Nephron (organoid): ENCODE measurements at regions not wholly inside any gene's neighbourhood (a gene's known extent, or its start where the extent isn't known, plus 50 kb on each side); places are given as distances from the start of the nearest gene placed in this dataset.

Experiments
- H3K27ac Mint-ChIP-seq, 3 experiments: 2 replicates each; pipeline ENCODE4 v1.8.0; 2020; ENCODE audit warnings: mixed read lengths in 3 of 3, mild to moderate bottlenecking in 2 of 3, moderate library complexity in 1 of 3
- H3K27me3 Mint-ChIP-seq: 2 replicates; pipeline ENCODE4 v1.8.0; 2021; ENCODE audit warnings: low read depth, mild to moderate bottlenecking, moderate library complexity, mixed read lengths
- H3K36me3 Mint-ChIP-seq: 2 replicates; pipeline ENCODE4 v1.8.0; 2020; ENCODE audit warnings: low read depth, mixed read lengths
- H3K4me1 Mint-ChIP-seq: 2 replicates; pipeline ENCODE4 v1.8.0; 2020; ENCODE audit warnings: mixed read lengths
- H3K4me3 Mint-ChIP-seq, 3 experiments: 2 replicates each; pipeline ENCODE4 v1.8.0; 2020; ENCODE audit warnings: mild to moderate bottlenecking in 3 of 3, mixed read lengths in 3 of 3, moderate library complexity in 2 of 3
- H3K9me3 Mint-ChIP-seq: 2 replicates; pipeline ENCODE4 v1.8.0; 2020; ENCODE audit warnings: mixed read lengths
- TF ChIP-seq, protein P1 (sequence below), 3 experiments: fragments of 200-600 bp; sonication (generic); IDR thresholded peaks; one replicate each; pipeline ENCODE4 v1.5.0; 2021; ENCODE audit warnings: antibody characterized with exemption in 3 of 3; ENCODE audit not compliant: unreplicated experiment in 3 of 3

DNA sequence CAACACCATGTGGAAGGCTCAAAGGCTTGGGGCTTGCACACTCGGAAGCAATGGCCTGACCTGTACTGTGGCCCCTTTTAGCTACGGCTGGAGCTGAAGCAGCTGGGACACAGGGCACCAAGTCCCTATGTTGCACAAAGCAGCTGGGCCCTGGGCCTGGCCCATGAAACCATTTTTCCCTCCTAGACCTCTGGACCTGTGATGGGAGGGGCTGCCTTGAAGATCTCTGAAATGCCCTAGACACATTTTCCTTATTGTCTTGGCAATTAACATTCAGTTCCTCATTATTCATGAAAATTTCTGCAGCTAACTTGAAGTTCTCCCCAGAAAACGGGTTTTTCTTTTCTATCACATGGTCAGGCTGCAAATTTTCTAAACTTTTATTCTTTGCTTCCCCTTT lies 85.6 kb upstream of the ALDH1A3 start:
- TF ChIP-seq, protein P1, sequence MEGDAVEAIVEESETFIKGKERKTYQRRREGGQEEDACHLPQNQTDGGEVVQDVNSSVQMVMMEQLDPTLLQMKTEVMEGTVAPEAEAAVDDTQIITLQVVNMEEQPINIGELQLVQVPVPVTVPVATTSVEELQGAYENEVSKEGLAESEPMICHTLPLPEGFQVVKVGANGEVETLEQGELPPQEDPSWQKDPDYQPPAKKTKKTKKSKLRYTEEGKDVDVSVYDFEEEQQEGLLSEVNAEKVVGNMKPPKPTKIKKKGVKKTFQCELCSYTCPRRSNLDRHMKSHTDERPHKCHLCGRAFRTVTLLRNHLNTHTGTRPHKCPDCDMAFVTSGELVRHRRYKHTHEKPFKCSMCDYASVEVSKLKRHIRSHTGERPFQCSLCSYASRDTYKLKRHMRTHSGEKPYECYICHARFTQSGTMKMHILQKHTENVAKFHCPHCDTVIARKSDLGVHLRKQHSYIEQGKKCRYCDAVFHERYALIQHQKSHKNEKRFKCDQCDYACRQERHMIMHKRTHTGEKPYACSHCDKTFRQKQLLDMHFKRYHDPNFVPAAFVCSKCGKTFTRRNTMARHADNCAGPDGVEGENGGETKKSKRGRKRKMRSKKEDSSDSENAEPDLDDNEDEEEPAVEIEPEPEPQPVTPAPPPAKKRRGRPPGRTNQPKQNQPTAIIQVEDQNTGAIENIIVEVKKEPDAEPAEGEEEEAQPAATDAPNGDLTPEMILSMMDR (IDR thresholded peaks at IDR 0.05; ENCODE audit: unreplicated experiment in 3 of 3), result no peak
- Mint-ChIP-seq H3K36me3 (no peaks in the 10 kb centered on the region), H3K4me3 (no peak overlapping the region), H3K4me1 (no peaks in the 10 kb centered on the region), H3K9me3 (peaks cover 9% of the 10 kb centered on the region), H3K27me3 (peaks cover 4% of the 10 kb centered on the region), H3K27ac (no peak overlapping the region)

DNA sequence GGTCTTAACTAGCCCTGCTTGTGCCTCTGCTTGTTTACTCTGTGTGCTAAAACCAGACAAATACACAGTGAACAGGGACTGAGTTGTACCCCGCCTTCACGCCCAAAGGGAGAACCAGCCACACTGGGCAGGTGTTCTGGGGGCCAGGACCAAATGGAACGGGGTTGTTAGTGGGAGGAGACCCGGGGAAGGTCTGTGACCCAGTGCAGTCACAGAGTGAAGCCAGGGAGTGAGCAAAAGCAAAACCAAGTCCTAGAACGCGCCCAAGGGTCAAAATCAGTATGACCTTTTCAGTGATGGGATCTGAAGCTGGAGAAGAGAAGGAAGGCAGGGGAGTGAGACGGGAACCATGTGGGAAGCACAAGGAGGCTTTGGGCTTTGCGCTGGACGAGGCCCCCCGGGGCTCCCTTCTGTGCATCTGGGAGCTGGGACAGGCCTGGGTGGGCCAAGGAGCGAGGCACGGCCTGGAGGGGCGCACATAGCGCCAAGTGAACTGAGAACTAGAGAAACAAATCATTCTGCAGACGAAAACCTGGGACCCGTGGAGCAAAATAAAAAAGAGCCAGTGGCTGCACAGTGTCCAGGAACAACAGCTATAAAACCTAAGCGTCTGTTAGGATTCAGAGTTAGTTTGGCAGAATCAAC lies 78.3 kb upstream of the ALDH1A3 start:
- TF ChIP-seq, protein P1 (IDR thresholded peaks at IDR 0.05; ENCODE audit: unreplicated experiment in 3 of 3), result no peak
- H3K9me3 Mint-ChIP-seq, result peaks cover 20% of the 10 kb centered on the region
- H3K4me3 Mint-ChIP-seq, result no peak overlapping the region
- no peaks in the 10 kb centered on the region for H3K27me3 Mint-ChIP-seq
- no peaks in the 10 kb centered on the region for H3K4me1 Mint-ChIP-seq
- no peak overlapping the region for H3K27ac Mint-ChIP-seq
- no peaks in the 10 kb centered on the region for H3K36me3 Mint-ChIP-seq

DNA sequence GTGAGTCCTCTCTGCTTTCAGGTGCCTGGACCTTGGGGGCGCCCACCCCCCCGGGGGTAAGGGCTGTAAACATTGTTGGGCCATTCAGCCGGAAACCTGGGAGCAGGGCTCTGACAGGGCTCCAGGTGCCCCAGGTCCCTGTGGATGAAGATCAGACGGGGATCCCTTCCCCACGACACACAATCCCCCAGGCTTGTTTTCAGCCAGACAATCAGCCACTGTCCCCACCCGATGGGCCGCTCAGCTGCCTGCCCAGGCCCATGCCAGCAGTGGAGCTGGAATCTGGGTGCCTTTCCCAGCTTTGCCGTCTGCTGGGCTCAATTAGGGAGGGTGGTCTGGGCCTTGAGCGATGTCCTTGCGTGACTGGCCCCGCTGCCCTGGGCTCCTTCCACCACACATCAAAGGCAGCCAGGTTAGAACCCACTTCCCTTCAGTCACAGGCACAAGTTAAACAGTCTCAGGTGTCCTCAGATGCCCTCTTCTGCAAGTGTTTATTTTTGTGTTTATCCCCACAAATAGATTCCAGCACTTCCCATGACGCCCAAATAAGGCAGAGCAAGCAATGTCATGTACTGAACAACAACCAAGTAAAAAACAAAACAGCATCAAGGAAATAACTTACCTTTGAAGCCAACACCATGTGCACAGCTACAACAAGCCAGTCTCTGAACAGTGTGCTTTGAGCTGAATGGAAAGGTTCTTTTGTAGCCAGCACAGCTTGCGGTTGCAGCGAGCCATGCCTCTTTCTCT lies 77.0 kb upstream of the ALDH1A3 start:
- TF ChIP-seq, protein P1 (IDR thresholded peaks at IDR 0.05; ENCODE audit: unreplicated experiment in 3 of 3), result no peak
- no peaks in the 10 kb centered on the region for H3K27me3 Mint-ChIP-seq
- no peak overlapping the region for H3K4me3 Mint-ChIP-seq
- no peaks in the 10 kb centered on the region for H3K36me3 Mint-ChIP-seq
- no peaks in the 10 kb centered on the region for H3K4me1 Mint-ChIP-seq
- no peak overlapping the region for H3K27ac Mint-ChIP-seq
- peaks cover 20% of the 10 kb centered on the region for H3K9me3 Mint-ChIP-seq

DNA sequence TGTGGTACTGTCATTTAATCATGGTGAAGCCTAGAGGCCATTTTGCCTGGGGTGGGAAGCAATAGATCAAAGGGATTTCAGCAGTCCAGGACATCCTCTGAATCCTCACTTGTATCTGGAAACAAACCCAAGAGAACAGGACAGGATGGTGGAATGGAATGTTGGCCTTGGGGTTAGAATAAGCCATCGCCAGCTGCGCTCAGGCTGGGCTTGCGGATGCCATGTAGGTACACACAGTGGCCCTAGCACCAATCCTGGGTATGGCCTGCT lies 76.5 kb upstream of the ALDH1A3 start:
- TF ChIP-seq, protein P1 (IDR thresholded peaks at IDR 0.05; ENCODE audit: unreplicated experiment in 3 of 3), result no peak
- Mint-ChIP-seq H3K9me3 (peaks cover 18% of the 10 kb centered on the region), H3K27me3 (no peaks in the 10 kb centered on the region), H3K27ac (no peak overlapping the region), H3K36me3 (no peaks in the 10 kb centered on the region), H3K4me3 (no peak overlapping the region), H3K4me1 (no peaks in the 10 kb centered on the region)

DNA sequence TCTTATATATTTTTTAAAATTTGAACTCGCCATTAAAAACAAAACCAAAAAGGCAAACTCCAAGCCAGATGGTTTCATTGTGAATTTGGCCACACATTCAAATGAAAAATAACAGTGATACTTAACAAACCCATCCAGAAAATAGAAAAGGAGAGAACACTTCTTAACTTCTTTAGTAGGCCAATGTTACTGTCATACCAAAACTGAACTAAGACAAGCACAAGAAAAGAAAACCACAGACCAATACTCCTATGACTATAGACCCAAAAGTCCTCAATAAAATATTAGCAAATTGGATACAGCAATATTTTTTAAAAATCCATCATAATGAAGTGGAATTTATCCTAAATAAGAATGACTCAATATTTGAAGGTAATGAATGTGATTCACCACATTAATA lies 73.5 kb upstream of the ALDH1A3 start:
- Mint-ChIP-seq H3K4me3 (no peak overlapping the region), H3K36me3 (no peaks in the 10 kb centered on the region), H3K27ac (no peak overlapping the region), H3K9me3 (peaks cover 9% of the 10 kb centered on the region), H3K27me3 (no peaks in the 10 kb centered on the region), H3K4me1 (no peaks in the 10 kb centered on the region)
- TF ChIP-seq, protein P1 (IDR thresholded peaks at IDR 0.05; ENCODE audit: unreplicated experiment in 3 of 3), result no peak

DNA sequence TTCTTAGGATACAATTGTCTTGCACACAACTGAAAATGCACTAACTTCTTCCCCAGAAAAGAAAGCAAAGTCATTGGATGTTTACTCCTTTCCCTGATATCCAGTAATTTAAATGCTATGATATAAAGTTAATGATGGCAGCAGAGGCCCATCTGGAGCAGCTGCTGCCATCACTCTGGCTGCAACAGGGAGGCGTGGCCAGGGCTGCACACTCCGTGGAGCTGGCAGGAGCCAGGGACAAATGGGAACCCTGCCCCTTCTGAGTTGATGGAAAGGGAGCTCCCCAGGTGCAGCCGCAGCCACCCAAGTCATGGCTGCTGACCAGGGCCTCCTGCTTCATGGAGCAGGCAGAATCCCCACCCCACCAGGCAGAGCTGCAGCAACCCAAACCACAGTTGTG lies 72.6 kb upstream of the ALDH1A3 start:
- Mint-ChIP-seq H3K9me3 (peaks cover 9% of the 10 kb centered on the region), H3K4me1 (no peaks in the 10 kb centered on the region), H3K4me3 (no peak overlapping the region), H3K36me3 (no peaks in the 10 kb centered on the region), H3K27me3 (no peaks in the 10 kb centered on the region), H3K27ac (no peak overlapping the region)
- TF ChIP-seq, protein P1 (IDR thresholded peaks at IDR 0.05; ENCODE audit: unreplicated experiment in 3 of 3), result no peak
